Left ventricle myocardium inferior (tissue), 1 donor: ENCODE measurements at regions not wholly inside any gene's neighbourhood (a gene's known extent, or its start where the extent isn't known, plus 50 kb on each side); places are given as distances from the start of the nearest gene placed in this dataset.

Experiments used
- DNase-seq: peaks from one replicate; pipeline ENCODE4 v3.0.0-alpha.2; 2020
- H3K27ac ChIP-seq: fragments of 200-600 bp; replicated peaks from 2 replicates; pipeline ENCODE4 v1.8.0; 2021
- H3K27me3 ChIP-seq: fragments of 200-600 bp; 2 replicates; pipeline ENCODE4 v1.8.0; 2021; ENCODE audit warnings: low read depth
- H3K36me3 ChIP-seq: fragments of 200-600 bp; 2 replicates; pipeline ENCODE4 v1.8.0; 2021
- H3K4me1 ChIP-seq: fragments of 200-600 bp; 2 replicates; pipeline ENCODE4 v1.8.0; 2021
- H3K4me3 ChIP-seq: fragments of 200-600 bp; 2 replicates; pipeline ENCODE4 v1.8.0; 2021; ENCODE audit warnings: mild to moderate bottlenecking, moderate library complexity
- H3K9me3 ChIP-seq: fragments of 200-600 bp; replicated peaks from 2 replicates; pipeline ENCODE4 v1.8.0; 2021
- intact Hi-C: fragments of 100-400 bp; cut with micrococcal nuclease; formaldehyde crosslinking; loops from one replicate; pipeline ENCODE4 v1.11.0; 2022
- TF ChIP-seq, protein P1 (sequence below): fragments of 200-600 bp; IDR thresholded peaks from 2 replicates; pipeline ENCODE4 v1.8.0; 2021; ENCODE audit warnings: antibody characterized with exemption, mild to moderate bottlenecking, borderline replicate concordance
- donor health status: DM: no; HTN: yes; CAD: no; lungs with severe emphysema.

DNA sequence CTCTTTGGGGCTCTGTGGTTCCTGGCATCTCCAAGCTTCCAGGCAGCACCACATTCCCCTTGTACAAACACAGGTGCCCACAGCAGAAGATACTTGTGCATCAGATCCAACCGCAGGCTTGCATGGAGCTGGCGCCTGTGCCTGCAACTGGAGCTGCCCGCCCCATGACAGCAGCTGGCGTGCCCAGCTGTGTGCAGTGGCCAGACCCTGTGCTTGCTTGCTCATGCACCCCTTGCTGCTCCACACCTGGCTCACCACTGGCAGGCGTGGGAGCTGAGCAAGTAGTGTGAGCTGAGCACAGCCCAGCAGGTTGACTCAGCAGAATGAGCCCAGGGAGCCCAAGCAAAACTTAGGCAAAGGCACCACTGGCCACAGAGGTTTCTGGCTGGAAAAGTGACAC, 84.4 kb upstream of the STARD4 start:
- H3K4me1 ChIP-seq: no peaks in the 10 kb centered on the region
- H3K9me3 ChIP-seq: no peaks in the 10 kb centered on the region
- no peak overlapping the region for H3K27ac ChIP-seq
- no peaks in the 10 kb centered on the region for H3K36me3 ChIP-seq
- H3K4me3 ChIP-seq: no peak overlapping the region
- TF ChIP-seq, protein P1, sequence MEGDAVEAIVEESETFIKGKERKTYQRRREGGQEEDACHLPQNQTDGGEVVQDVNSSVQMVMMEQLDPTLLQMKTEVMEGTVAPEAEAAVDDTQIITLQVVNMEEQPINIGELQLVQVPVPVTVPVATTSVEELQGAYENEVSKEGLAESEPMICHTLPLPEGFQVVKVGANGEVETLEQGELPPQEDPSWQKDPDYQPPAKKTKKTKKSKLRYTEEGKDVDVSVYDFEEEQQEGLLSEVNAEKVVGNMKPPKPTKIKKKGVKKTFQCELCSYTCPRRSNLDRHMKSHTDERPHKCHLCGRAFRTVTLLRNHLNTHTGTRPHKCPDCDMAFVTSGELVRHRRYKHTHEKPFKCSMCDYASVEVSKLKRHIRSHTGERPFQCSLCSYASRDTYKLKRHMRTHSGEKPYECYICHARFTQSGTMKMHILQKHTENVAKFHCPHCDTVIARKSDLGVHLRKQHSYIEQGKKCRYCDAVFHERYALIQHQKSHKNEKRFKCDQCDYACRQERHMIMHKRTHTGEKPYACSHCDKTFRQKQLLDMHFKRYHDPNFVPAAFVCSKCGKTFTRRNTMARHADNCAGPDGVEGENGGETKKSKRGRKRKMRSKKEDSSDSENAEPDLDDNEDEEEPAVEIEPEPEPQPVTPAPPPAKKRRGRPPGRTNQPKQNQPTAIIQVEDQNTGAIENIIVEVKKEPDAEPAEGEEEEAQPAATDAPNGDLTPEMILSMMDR: no peak
- no peaks in the 10 kb centered on the region for H3K27me3 ChIP-seq
- intact Hi-C loops: no loop called here
- DNase-seq: no peak

DNA sequence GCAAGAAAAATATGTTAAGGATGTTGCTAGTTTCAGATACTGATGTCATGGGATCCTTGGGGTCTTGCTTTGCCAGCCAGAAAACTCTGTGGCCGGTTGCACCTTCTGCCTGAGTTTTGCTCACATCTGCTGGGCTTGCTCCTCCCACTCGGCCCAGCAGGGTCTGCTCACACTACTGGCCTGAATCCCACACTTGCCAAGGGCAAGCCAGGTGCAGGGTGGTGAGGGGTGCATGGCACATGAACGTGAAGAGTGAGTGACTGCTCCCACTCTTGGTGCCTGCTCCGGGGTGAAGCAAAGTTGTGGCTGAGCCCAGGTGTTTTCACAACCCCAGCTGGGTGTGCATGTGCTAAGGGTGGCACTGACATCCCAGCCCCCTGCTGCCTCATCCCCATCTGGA, 83.1 kb upstream of the STARD4 start:
- Histone ChIP-seq H3K36me3 (no peaks in the 10 kb centered on the region), H3K9me3 (no peaks in the 10 kb centered on the region), H3K27me3 (no peaks in the 10 kb centered on the region), H3K4me1 (no peaks in the 10 kb centered on the region), H3K27ac (no peak overlapping the region), H3K4me3 (no peak overlapping the region)
- TF ChIP-seq, protein P1: no peak
- intact Hi-C loops: no loop called here
- no peak for DNase-seq

DNA sequence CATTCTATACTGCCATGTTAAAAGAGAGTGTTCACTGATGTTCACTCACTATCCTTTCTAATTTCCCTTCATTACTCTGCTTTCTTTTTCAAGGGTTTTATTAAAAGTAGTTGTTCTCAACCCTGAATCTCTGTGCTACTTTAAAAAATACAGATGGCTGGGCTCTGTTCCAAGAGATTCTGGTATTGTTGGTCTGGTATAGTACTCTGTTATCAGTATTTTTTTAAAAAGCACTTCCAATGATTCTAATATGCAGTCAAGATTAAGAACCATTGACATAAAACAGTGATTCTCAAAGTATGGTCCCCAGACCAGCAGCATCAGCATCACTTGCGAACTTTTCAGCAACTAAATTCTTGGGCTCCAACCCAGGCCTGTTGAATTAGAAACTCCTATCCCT, 77.0 kb upstream of the STARD4 start:
- TF ChIP-seq, protein P1: no peak
- H3K27me3 ChIP-seq: no peaks in the 10 kb centered on the region
- no peaks in the 10 kb centered on the region for H3K36me3 ChIP-seq
- H3K4me1 ChIP-seq: peaks cover 10% of the 10 kb centered on the region
- H3K4me3 ChIP-seq: no peak overlapping the region
- H3K9me3 ChIP-seq: no peaks in the 10 kb centered on the region
- no peak for DNase-seq
- no peak overlapping the region for H3K27ac ChIP-seq
- intact Hi-C loops: no loop called here

DNA sequence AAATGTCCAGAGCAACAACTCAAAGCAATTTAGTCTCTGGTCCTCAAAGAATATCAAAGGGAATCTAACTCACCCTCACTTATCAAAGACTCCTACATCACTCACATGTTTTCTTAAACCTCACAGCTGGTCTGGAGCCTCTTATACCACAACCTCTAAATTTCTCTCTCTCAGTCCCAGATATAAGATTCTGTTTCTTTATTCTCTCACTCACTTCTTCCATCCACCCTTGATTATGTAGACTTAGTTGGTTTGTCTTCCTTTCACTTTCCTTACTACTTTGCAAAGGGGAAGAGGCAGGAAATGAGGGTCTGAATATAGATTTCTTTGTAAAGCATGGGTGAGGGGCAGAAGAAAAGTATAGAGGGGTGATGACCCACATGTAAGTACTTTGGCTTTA, 75.4 kb upstream of the STARD4 start:
- TF ChIP-seq, protein P1: no peak
- intact Hi-C loops: no loop called here

DNA sequence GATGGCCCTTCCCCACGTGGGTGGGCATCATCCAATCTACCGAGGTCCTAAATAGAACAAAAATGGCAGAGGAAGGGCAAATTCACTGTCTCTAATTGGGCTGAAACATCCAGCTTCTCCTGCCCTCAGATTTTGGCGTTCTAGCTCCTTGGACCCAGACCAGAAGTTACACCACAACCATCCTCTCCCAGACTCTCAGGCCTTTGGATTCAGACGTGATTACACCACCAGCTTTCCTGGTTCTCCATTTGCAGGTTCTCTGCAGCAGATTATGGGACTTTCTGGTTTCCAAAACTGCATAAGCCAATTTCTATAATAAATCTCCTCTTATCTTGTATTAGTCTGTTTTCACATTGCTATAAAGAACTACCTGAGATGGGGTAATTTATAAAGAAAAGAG, 73.6 kb upstream of the STARD4 start:
- H3K27ac ChIP-seq: no peak overlapping the region
- no peaks in the 10 kb centered on the region for H3K9me3 ChIP-seq
- no peak overlapping the region for H3K4me3 ChIP-seq
- H3K36me3 ChIP-seq: no peaks in the 10 kb centered on the region
- H3K4me1 ChIP-seq: peaks cover 32% of the 10 kb centered on the region
- TF ChIP-seq, protein P1: no peak
- H3K27me3 ChIP-seq: no peaks in the 10 kb centered on the region
- intact Hi-C loops: no loop called here
- DNase-seq: no peak

More for the DNA sequence above, 75.4 kb upstream of the STARD4 start:
- no peaks in the 10 kb centered on the region for H3K27me3 ChIP-seq
- H3K9me3 ChIP-seq: no peaks in the 10 kb centered on the region
- H3K27ac ChIP-seq: no peak overlapping the region
- DNase-seq: no peak
- H3K4me3 ChIP-seq: no peak overlapping the region
- peaks cover 24% of the 10 kb centered on the region for H3K4me1 ChIP-seq
- H3K36me3 ChIP-seq: no peaks in the 10 kb centered on the region

DNA sequence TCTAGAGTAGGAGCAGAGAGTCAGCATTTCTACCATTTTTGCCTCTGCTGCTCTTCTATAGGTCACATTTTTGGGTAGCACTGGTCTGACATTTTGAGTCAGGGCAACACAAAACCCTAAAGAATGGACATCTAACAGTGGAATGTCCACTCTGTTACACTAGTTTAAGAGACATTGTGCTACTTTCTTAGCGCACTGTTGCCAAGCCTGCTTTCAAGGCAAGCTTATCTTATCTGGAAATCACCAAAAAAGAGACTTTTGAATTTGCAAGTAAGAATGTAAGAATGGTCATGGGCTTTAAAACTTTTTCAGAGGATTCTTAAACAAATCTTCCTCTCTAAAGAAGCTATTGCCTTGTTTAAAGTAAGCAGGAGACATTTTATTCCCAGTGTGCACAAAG, 73.0 kb upstream of the STARD4 start:
- H3K27ac ChIP-seq: no peak overlapping the region
- H3K36me3 ChIP-seq: no peaks in the 10 kb centered on the region
- intact Hi-C loops: no loop called here
- no peaks in the 10 kb centered on the region for H3K9me3 ChIP-seq
- DNase-seq: no peak
- H3K4me3 ChIP-seq: no peak overlapping the region
- H3K27me3 ChIP-seq: no peaks in the 10 kb centered on the region
- H3K4me1 ChIP-seq: peaks cover 32% of the 10 kb centered on the region
- TF ChIP-seq, protein P1: no peak
